ENCODE measurements at regions not wholly inside any gene's neighbourhood (a gene's known extent, or its start where the extent isn't known, plus 50 kb on each side); places are given as distances from the start of the nearest gene placed in this dataset.

DNA sequence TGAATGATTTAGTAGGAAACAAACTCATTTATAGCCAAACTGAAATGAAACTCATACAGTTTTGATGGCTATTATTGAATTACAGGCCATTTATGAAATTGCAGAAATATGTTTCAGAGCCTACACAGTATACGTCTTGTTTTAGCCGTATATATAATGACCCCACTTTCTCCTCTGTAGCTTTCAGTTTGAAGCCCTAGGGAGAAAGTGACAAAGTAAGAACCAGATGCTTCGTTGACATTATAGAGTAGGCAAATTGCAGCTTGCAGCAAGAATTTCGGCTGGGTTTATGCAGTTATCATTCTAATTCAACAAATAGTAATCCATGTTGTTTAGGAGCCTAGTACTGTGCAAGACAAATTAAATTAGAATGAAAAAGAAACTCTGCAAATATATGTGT, 836.3 kb upstream of the ADGRL4 start:
- no peak for DNase-seq

DNA sequence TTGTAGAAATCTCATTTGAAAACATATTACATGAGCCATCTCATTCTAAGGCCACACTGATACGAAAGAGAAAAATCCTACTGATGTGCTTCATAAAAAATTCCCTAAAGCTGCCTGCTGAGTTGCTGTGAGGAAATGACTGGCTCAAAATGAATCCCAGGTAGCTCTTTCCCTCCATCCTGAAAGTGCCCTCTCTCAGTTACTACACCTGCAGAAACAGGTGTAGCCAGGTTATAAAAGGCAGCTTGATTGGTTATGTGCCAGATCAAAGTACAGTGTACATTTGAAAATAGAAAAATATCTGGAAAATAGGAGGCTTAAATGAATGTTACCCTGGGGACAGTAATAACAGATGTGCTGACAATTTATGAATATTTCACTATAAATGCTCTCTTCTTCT, 833.4 kb upstream of the ADGRL4 start:
- no peak for DNase-seq

DNA sequence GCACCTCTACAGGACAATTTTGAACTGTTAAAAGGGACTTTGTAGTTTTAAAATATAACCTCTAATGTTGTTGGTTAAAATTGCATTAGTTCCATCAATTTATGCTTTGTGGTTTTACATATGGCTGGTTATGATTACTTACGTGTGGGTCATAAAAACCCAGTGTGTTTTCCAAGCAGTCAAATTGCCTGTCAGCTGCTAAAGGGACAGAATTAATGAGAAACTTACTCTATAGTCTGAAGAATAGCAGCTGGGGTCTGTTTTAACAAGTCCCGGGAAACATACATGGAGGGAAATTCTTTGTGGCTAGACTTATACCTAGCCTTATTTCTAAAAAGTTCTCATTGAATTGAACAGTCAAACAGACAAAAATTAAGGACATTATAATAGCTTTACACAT, 820.9 kb upstream of the ADGRL4 start:
- DNase-seq: no peak

DNA sequence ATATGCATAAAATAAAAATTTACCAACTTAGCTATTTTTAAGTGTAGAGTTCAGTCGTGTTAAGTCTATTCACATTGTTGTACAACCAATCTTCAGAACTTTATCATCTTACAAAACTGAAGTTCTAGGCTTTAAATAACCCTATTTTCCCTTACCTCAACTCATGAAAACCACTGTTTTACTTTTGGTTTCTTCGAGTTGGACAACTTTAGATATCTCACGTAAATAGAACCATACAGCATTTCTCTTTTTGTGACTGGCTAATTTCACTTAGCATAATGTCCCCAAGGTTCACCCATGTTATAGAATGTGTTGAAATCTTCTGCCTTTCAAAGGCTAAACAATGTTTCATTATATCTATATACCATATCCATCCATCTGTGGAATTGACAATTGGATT, 819.0 kb upstream of the ADGRL4 start:
- no peak for DNase-seq

DNA sequence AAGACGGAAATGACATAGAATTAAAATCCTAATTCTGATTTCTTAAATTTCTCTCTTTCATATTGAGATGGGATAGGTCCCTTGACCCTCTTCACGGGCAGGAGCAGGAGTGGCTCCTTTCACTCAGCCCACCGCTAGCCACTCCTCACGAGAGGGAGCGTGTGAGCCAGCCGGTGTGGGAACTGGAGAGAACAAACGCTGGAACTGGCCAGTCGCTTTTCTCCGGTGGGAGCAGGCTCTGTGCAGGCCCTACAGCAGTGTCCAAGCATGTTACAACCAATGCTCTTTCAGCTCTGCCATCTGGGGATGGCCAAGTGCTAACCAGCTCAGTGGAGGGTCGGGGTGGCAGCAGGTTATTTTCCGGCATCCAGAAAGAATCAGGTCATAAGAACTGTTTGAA, 815.5 kb upstream of the ADGRL4 start:
- no peak for DNase-seq

DNA sequence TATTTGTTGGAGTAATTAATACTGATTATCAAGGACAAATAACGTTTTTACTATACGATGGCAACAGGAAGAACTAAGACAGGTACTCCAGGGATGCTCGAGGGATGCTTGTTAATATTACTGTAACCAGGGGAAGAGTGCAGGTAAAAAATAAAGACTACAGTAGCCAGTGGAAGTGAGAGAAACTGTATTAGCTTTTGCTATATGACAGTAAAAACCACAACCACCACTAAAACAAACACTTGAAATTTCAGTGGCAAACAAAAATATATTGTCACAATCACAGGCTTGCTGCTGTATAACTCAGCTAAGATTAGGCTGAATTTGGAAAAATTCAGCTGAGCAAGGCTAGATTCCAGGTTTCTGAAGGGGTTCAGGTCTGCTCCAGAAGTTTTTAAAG, 812.6 kb upstream of the ADGRL4 start:
- no peak for DNase-seq

DNA sequence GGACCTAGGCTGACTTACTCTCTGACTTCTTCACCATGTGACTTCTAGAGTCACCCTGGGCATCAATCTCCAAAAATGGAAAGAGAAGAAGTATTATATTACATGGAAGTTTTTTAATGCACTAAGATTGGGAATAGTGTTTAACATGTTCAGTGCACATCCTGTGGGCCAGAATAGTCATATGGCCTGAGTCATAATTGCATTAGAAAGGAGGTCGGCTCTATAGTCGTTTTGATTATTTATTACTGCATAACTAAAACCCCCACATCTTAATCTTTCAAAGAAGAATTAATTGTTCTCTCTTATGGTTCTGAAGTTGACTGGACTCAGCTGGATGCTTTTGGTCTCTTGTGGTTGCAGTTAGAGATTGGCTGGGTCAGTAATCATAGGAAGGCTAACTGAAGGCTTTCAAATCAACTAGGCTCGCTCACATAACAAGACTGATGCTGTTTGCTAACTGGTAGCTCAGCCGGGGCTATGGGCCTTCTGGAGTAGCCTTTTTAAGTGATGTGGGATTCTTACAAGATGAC, 810.6 kb upstream of the ADGRL4 start:
- DNase-seq: no peak

DNA sequence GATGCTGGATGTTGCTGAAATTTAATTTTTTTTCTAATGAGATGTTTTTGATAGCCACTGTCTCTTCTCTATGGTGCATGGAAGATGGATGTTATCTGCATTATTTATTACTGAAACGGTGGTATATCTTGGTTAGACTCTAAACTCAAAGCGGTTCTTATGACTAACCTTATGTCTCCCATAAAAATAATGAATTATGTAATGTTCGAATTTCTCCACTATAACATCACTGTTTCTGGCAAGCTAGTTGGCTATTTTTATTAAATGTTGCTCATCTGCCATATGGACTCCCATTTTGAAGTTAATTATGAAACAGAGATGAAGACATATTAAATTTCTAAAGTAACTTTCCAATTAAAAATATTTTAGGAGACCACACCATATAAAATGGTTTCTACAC, 808.6 kb upstream of the ADGRL4 start:
- no peak for DNase-seq

DNA sequence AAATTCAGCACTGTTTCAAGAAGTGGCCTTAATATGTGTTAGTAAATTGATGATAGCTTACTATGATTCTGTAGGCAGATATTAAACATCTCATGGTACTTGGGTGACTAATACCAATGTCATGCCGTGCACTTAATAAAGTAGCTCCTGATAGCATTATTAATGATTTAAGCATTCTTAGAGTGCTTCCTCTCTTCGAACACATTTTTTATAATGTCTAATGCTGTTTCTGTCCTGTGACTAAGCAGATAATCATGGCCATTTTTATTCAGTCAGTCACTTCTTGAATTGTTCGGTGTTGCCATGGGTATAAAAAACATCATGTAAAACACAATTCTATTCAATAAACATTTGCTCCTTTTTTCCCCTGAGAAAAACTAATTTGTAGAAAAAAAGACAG, 804.6 kb upstream of the ADGRL4 start:
- DNase-seq: no peak

DNA sequence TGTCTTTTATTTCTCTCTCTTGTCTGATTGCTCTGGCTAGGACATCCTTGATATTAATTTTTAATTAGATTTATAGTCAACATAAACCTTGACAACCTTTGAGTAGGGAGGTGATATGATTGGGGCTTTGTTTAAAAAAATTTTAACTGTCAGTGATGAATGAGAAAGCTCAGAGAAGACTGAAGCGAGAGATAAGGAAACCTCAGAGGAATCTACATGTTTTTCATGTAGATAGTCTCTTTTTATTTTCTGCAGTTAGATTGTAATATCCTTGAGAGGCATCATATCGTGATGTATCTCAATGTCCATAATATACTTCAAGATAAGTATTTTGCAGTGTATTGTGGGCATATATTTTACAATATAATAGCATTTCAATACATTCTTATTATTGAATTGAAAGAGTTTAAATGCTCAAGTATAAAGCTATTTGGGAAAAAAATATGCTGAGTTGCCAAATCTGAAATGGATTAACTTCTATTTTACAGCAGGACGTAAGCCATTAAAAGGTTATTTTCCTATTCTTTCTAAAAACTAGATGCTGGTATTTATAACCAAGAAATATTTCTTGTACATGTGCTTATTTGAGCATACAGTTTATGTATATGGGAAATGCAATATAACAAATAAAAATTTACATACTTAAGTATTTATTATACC, 802.4 kb upstream of the ADGRL4 start:
- no peak for DNase-seq

DNA sequence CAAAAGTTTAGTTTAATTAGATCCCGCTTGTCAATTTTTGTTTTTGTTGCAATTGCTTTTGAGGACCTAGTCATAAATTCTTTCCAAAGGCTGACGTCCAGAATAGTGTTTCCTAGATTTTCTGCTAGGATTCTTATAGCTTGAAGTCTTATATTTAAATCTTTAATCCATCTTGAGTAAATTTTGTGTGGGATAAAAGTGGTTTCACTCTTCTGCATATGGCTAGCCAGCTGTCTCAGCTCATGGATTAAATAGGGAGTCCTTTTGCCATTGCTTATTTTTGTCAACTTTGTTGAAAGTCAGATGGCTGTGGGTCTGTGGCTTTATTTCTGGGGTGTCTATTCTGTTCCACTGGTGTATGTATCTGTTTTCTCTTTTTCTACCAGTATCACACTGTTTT, 801.3 kb upstream of the ADGRL4 start:
- DNase-seq: no peak

DNA sequence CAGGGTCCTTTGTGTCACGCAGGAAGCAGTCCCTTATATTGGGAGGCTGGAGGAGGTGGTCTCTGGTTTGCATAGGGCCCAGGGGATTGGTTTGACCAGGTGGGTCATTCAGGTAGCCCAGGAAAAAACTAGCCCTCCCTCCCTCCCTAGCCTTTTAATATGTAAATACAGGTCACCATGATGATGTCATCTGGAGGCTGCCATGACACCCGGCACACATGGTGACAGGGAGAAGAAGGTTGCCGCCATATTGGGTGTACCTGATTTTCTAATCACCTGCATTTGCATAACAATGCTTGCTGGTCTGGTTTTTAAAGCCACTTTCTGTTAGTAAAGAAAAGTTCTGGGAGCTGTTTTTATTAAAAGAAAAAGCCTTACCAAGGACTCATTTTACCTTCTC, 791.0 kb upstream of the ADGRL4 start:
- no peak for DNase-seq

DNA sequence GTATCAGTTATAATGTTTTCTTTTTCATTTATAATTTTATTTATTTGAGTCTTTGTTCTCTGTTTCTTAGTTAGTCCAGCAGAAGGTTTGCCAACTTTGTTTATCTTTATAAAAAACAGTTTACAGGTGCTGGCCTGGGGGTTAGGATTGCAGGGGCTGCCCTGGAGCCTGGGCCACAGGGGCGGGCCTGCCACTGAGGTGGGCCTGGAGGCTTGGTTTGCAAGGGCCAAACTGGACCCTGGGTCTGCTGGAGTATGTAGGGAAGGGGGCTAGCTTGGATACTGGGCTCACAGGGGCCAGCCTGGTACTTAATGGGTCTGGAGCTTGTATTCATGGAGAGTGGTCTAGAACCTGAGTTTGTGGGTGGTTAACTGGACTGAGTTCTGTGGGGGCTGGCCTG, 789.9 kb upstream of the ADGRL4 start:
- DNase-seq: no peak

DNA sequence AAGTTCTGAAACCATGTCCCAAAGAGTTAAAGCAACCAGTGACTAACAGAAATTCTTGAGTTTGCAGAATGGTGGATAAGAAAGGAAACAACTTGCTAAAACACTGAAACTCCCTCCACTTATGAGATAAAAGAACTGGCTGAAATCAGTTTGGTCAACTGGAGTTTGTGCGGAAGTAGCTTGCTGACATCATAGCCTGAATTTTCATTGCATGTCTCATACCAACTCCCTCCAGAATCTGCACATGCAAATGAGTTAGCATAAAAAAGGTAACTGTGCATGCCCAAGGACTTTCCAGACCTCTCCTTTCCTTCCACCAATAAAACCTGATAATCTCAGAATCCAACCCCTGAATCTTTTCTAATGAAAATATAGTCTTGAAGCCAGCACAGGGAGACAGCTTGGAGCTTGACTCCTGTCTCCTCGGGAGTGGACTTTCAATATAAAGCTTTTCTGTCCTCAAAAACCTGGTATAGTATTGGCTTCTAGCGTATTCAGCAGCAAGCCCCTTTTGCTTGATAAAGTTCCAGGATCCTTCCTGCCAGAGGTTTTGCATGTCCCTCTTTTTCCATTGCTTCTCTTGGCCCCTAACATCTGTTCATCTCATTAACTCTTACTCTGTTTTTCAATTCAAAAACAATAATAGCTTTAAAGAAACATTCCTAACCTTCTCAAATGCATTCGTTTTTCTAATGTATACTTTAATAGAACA, 785.8 kb upstream of the ADGRL4 start:
- no peak for DNase-seq

DNA sequence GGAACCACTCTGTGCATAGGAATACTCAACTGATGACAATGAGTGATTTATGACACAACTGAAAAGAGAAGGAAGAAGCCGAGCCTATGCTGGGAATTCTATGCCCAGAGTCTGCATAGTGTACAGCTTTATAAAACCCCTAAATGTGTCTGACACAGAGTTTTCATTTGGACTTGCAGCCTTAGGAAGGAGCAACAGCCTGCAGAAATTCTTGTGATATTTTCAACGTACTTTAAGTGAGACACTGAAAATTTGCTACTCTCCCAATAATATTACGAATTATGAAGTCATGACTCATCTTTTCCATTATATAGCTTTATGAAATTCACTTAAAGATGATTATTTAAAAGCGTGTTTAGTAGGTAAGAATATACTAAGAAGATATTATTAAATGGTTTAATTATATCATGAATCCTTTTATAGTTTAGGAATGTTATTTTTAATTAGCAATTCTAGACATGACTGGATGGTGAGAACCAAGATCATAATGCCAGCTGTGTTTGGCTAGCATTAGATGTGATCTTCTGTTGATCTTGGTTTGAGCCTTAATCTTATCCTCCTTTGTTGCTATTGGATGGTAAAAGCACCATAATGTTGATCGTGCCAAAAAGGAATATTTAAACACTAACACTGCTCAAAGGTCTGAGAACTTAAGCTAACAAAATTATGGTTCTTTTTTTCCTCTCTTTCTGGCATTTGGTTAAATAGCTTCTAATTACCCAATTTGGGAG, 785.1 kb upstream of the ADGRL4 start:
- no peak for DNase-seq

DNA sequence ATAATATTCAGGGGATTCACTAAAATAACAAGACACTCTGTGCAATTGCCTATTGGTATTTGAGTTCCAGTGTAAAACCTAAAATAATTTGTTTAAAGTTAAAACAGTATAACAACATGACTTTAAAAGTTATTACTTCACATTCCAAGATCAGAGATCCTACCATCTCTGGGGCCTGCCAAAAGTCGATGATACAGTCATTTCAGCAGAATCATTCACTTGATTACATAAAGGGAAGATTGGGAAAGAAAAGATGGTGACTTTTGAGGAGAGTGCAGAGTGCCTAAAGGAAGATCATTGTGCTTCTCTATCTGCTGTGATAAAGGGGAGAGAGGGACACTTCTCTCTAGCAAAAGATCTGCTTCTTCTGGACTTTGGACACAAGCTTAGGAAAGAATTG, 784.4 kb upstream of the ADGRL4 start:
- DNase-seq: no peak

DNA sequence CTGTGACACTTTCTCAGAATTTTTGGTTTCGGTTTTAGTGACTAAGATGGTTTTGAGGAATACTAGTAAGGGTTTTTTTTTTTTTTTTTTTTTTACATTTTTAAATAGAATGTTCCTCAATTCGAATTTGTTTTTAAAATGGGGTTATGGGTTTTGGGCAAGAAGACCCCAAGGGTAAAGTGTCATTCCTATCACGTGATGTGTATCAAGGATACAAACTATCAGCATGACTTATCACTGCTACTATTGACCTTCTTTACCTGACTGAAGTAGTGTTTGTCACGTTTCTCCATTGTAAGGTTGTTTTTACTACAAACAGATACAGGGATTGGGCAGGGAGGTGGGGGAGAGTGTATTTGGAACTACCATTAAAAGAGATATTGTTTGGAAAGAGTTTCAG, 781.1 kb upstream of the ADGRL4 start:
- DNase-seq: no peak

DNA sequence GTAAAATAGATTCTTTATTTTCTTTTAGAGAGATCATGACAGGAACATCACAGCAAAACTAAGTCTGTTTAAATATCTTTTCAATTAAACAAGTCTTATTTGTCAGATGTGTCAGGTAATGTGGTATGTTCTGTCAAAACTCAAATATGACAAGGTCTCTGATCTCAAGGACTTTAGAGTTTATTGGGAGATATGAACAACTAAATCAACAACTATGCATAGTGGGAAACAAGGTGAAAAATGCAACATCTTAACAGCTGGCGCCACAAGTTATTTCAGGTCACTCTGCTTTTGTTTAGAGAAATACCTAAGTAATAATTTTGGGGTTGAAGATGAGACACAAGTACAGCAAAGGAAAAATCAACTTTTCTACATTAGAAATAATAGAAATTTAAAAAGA, 779.4 kb upstream of the ADGRL4 start:
- no peak for DNase-seq

DNA sequence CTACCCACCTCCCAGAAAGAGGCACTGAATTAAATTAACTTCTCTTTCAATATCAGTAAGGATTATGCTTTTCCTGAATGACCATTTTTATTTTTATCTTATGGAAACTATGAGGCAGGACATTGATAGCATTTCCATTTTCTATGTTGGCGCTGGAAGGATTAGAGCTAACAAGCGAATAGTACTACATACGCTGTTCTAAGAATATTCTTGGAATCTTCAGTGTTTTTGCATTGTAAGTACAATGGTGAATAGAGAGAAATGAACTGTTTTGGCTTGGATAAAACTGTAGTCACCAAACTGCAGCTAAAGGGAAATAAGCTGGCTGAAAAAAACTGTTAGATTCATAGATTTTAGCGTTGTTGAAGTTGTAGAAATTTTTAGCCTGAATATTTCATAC, 779.0 kb upstream of the ADGRL4 start:
- DNase-seq: no peak

DNA sequence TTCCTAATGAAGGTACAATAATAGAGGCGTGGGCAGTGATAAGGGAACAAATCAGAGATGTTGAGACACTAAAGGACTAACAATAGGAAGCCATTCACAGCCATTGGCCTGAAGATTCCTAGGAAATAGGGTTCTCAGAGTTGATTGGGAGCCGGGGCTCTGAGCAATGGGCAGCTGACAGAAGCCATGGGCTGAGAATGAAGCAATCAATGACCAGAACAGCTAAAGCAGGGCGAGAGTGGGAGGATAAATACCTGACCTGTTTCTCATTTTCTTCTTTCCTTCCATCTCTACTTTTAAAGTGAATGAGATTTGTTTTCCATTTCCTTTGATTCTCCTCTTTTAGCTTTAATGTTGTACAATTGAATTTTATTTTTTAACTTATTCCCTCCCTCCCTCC, 774.7 kb upstream of the ADGRL4 start:
- DNase-seq: no peak

DNA sequence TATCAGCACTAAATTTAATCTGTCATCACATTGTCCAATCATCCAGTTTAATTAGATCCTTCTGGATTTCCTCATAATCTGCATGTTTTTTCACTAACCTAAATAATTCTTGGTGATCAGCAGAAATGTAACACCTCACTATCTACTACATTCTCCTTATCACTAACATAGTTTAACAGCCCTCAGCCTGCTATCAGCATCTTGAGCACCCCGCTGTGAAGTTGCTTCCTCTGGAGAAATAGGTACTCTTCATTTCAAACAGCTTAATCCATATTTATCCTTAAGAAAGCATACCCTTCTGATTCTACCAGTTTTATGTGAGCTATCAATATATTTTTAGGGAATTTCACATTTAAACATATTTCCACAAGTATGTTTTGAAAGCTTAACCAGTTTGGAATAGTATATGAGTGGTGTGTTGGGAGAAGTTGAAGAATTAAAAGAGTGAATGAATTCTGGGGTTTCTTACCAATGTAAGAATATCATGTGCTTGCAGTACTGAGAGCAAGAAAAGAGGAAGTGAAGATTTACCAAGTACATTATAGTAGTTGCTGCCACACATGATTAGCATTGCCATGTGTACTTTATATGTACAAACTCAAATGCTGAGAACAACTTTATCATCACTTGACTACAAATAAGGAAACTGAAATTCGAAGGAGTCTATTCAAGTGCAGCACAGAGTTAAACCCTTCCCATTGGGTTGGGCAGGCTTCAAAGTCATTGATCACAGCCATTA, 771.1 kb upstream of the ADGRL4 start:
- no peak for DNase-seq

DNA sequence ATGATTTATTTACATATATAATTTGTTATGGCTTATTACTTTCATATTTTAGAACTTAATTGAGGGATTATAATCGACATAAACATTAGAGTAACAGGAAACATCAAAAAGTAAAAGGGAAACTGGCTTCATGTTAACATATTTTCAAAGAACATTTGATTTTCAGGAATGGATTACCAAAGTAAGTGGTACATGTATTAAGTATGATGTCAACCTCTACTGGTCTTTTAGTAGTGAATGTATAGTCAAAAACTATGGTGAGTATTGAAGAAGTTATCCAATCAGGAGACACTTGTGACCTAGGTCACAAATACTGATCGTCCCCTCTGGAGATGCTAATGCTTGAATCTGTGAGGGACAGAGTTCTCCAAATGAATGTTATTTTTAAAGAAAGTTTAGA, 768.9 kb upstream of the ADGRL4 start:
- no peak for DNase-seq

DNA sequence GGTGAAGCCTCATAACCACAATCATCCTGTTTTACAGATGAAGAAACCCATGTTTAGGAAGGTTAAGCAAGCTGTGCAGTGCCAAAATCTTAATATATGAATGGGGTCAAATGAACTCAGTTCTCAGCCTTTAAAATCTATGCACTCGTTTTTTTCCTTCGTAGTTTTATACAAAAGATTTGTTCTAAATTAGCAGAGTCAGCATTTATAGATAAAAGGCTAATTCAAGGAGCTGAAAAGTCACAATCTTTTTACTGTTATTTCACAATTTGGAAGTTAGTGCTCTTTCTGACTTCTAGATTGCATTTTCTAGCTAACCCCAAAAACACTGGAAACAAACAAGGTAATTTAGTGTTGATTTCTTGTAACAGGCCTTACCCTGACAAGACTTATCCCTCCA, 766.9 kb upstream of the ADGRL4 start:
- DNase-seq: no peak

DNA sequence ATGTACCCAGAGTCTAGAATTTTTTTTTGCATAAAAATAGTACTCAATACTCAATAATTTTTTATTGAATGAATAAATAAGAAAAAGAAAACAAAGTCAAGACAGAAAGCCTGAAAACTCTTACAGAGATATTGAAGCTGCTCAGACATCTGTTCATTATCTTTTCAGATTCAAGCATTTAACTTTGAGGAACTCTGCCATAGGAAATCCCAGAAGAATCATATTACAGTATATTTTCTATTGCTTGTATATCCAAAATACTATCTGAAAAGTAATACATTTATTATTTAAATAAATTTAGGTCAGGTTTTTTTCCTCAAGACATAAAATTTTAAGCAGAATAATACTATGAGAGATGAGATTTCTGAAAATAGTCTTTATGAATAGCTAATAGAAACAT, 755.9 kb upstream of the ADGRL4 start:
- DNase-seq: no peak
